SKM-1 treated with dmso at 0.1 percent for 144 hours (cell line): ENCODE measurements at regions not wholly inside any gene's neighbourhood (a gene's known extent, or its start where the extent isn't known, plus 50 kb on each side); places are given as distances from the start of the nearest gene placed in this dataset.

Experiments
- DNase-seq: peaks from one replicate; lab custom pipeline; 2025; ENCODE audit not compliant: unreplicated experiment; lab: John Stamatoyannopoulos, UW

DNA sequence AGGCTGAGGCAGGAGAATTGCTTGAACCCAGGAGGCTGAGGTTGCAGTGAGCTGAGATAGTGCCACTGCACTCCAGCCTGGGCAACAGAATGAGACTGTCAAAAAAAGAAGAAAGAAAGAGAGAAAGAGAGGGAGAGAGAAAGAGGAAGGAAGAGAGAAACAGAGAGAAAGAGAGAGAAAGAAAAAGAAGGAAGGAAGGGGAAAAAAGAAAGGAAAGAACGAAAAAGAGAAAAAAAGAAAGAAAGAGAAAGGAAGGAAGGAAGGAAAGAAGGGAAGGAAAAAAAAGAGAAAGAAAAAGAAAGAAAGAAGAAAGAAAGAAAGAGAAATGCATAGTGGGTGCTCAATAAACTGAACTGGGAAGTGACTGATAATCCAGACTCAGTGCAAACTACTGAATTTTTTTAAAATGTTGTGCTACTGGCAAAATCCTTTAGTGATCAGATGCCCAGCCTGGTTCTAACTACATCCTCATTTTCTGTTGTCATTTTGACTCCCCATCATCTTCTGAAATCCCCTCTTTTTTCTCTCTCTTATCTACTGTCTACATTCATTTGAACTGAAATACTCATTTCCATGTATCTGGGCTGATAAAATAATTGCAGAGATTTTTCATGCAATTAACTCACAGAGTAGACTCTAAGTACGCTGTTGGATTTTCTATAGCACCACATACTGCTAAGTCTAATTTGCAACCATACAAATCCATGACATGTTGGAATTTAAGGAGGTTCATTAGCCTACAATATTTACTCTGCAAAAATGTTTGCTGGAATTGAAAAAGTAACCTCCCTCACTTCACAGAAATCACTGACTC lies 85.3 kb upstream of the HIVEP1 start:
- DNase-seq, result no peak

GRCh38 chr6:11925805-11926204 lies 86.3 kb upstream of the HIVEP1 start:
- DNase-seq, result no peak

DNA sequence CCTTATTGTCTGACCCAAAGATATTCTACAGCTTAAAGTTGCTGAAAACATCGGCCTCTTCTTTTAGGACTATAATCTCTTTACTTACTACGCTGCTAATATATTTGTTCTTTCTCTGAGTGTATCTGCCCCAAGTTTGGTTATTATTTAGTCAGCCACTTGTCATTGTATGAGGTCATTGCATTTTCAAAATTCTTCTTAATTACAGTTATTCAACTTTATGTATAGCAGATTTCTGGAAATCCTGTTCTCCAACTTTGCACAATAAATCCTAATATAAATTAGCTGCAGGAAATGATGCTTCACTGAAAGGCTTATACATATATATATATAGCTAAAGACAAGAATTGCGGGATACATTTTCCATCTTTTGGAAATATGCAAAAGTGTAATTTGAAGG lies 88.5 kb upstream of the HIVEP1 start:
- no peak for DNase-seq

- no peak for DNase-seq
Measured at GRCh38 chr6:11922901-11923300, 89.2 kb upstream of the HIVEP1 start.

GRCh38 chr6:11921751-11922150 lies 90.4 kb upstream of the HIVEP1 start:
- no peak for DNase-seq

DNA sequence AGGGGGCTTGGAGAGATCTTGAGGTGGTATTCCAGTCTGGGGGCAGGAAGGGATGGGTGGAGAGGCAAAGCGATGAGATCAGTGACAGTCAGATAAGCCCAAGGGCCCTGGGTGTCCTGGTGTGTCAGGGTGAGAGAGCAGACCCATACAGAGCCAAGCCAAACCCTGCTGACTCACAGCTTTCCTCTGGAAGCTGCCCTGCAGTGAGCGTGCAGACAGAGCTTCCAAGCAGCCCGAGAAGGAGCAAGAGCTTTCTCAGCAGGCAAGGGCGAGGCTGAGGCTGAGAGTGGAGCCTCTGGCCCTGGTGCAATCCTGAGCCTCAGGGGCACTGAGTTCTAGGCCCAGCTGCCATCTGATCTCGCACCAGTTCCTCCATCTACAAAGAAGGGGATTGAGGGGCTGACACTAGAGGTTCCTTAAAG lies 91.1 kb upstream of the HIVEP1 start:
- DNase-seq, result no peak

DNA sequence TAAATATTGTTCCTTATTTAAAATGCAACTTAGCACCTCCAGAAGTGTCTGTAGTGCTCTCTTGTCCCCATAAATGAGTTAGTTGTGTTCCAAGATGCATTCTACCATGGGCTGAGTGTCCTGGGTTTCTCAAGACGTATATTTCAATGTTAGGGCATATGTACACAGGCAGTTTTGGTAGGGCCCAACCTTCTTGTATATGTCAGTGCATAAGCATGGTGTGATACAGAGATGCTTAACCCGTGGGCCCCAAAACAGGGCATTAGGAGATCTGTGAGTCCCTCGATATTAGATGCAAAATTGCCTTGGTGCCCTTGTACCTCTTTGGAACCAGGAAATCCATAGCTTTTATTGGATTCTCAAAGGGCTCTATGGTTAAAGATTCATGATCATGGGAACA lies 91.5 kb upstream of the HIVEP1 start:
- DNase-seq, result no peak

DNA sequence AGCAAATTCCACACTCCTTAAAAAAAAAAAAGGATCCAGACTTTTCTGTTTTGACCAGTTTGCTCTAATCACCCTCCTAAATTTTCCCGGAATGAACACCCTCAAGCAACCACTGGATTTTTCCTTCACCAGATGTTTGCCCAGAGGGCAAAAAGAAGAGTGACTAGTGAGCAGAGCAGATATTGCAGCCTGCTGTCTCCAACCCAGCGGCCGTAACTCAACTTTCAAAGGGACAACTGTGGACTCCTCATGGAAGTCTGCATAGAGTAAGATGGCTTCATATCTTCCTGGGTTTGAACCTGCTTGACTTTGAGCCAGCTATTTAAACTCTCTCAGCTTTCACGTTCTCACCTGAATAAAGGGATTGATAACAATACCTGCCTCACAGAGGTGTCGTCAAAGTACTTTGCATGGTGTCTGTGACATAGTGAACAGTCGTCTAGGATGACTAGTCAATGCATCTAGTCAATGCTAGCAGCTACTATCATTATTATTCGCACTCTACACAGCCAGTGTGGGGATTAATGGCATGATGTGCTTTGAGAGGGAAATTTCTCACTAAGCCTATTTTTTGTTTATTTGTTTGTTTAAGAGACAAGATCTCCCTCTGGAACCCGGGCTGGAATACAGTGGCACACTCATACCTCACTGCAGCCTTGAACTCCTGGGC lies 92.2 kb upstream of the HIVEP1 start:
- no peak for DNase-seq

- DNase-seq, result no peak
Measured at GRCh38 chr6:11918739-11919605, 93.1 kb upstream of the HIVEP1 start.

GRCh38 chr6:11917951-11918738 lies 94.0 kb upstream of the HIVEP1 start:
- DNase-seq, result no peak

- peak; percentile 1 for DNase-seq
Measured at GRCh38 chr6:11912420-11912819, 99.7 kb upstream of the HIVEP1 start.

DNA sequence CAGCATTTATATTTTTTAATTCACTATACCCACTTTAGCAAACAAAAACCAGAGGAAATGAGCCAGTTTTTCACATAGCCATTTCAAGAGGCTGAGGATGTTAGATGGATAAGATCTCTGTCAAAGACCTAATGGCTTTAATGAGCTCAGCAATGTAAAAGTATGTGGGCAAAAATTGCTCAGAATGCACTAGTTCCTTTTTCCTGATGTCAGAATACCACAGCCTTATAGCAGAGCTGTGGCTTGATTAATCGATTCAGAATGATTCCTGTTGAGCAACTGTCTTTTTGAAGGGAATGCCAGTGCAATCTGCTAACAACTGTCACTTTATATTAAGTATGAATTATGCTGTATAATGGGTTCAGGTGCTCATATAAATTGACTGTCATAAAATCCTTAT lies 100.6 kb upstream of the HIVEP1 start:
- peak; percentile 2 for DNase-seq

GRCh38 chr6:11909696-11910132 lies 102.4 kb upstream of the HIVEP1 start:
- no peak for DNase-seq

DNA sequence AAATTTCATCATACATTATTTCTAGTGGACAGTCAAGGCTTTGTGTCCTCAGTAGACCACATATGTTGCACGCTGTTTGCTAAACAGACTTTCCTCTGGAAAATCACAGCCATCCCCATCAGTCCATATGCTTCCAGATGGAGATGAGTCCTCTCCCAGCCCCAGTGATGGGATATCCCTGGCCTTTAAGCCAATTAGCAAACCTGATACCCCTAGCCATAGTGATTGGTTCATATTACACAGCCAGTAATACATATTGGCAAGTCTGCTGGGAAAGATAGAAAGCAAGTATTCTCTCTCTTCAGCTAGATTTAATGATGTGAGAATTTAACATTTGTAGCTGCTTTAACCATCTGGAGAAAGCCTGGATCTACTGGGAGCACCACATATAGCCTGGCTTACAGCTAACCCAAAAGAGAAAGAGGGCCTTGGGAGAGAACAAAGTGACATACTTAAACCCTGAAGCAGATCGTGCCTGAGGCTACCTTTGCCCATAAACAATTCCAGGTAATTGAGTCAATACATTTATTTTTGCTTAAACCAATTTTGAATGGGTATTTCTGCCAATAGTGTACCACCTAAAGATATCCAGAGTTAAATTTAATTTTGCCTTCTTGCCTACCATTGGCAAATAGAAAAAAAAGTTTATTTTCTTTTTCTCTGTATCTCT lies 103.5 kb upstream of the HIVEP1 start:
- no peak for DNase-seq

- DNase-seq, result no peak
Measured at GRCh38 chr6:11903645-11904044, 108.5 kb upstream of the HIVEP1 start.

- DNase-seq, result no peak
Measured at GRCh38 chr6:11902527-11902926, 109.6 kb upstream of the HIVEP1 start.

DNA sequence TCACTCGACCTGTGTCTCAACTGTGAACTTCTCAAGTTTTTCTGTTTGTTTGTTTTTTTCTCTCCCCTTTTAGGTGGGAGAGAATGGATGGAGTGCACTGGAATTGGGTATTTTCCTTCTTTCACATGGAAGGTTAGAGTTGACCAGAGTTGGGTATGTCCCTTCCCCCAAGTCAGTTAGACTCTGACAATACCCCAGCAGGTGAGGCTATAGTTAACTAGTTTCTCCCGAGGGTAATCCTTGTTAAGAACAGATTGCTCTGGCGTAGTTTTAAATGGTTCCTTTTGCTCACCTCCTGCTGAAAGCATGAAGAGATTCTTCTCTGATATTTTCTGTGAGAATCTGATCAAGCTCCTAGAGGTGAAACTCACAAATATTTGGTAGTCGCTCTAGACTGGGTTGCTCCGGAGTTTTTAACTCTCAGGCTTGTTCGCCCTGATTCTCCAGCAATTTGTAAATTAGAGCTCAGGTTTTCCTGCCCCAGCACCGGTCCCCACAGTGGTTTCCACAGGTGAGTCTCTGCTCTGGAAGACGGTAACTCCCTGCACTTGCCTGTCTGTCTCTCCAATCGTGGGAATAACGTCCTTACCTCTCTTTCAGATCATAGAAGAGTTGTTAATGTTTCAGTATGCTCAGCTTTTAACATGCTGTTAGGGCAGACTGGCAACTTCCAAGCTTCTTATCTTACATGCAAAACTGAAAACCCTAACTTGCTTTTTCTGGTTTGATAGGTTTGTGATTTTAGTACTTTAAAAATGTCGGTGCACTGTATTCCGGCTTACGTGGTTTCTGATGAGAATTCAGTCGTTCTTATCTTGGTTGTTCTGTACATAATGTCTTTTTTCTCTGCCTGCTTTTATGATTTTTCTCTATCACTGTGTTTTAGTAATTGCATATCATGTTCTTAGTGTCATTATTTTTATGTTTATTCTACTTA lies 111.2 kb upstream of the HIVEP1 start:
- DNase-seq, result no peak

DNA sequence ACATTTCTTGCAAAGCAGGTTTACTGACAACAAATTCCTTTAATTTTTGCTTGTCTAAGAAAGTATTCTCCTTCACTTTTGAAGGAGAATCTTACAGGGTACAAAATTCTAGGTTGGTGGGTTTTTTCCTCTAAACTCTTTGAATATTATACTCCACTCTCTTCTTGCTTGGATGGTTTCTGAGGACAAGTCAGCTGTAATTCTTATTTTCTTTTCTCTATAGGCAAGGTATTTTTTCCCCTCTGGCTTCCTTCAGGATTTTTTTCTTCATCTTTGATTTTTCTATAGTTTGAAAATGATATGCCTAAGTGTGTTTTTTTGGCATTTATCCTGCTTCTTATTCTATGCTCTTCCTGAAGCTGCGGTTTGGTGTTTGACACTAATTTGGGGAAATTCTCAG lies 112.5 kb upstream of the HIVEP1 start:
- DNase-seq, result no peak

DNA sequence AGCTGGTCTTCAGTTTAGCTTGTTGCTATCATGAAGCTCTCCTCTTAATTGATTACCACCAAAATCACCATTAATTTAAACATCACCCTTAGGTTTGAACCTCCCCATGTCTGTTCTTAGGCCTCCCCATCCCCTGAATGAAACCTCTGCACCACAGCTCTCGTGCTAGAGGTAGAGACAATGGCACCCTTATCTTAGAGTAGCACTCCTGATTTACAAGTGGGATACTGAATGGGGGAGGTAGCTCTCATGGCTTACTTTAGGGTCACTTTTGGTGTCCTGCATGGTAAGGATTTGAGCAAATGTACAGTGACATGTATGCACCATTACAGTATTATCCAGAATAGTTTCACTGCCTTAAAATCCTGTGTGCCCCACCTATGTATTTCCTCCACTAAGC lies 115.6 kb upstream of the ADTRP start:
- no peak for DNase-seq
